ENCODE measurements at regions not wholly inside any gene's neighbourhood (a gene's known extent, or its start where the extent isn't known, plus 50 kb on each side); places are given as distances from the start of the nearest gene placed in this dataset.

DNA sequence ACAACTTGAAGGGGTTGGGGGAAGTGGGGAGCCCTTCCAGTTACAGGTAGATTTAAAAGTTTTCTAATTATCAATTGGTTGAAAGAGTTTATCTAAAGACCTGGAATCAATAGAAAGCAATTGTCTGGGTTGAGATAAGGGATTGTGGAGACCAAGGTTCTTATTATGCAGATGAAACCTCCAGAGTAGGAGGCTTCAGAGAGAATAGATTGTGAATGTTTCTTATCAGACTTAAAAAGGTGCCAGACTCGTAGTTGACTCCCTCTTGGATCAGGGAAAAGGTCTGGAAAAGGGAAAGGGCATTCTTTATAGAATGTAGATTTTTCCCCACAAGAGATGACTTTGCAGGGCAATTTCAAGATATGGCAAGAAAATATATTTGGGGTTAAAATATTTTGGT is 100.8 kb downstream of the GADD45G start:
- TF ChIP-seq EP300 (IDR thresholded peaks at IDR 0.05; ENCODE audit: borderline replicate concordance in 1 of 2, low read depth in 1 of 2, low read length in 1 of 2) (no peak), TEAD4 (IDR thresholded peaks at IDR 0.05; ENCODE audit: borderline replicate concordance, insufficient read depth) (no peak), RXRA (IDR thresholded peaks at IDR 0.05; ENCODE audit: borderline replicate concordance, low read depth) (no peak), FOXM1 (IDR thresholded peaks at IDR 0.05; ENCODE audit: low read depth) (no peak)
- TF ChIP-seq, protein P1, sequence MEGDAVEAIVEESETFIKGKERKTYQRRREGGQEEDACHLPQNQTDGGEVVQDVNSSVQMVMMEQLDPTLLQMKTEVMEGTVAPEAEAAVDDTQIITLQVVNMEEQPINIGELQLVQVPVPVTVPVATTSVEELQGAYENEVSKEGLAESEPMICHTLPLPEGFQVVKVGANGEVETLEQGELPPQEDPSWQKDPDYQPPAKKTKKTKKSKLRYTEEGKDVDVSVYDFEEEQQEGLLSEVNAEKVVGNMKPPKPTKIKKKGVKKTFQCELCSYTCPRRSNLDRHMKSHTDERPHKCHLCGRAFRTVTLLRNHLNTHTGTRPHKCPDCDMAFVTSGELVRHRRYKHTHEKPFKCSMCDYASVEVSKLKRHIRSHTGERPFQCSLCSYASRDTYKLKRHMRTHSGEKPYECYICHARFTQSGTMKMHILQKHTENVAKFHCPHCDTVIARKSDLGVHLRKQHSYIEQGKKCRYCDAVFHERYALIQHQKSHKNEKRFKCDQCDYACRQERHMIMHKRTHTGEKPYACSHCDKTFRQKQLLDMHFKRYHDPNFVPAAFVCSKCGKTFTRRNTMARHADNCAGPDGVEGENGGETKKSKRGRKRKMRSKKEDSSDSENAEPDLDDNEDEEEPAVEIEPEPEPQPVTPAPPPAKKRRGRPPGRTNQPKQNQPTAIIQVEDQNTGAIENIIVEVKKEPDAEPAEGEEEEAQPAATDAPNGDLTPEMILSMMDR (IDR thresholded peaks at IDR 0.05): no peak
- TF ChIP-seq, protein P2, sequence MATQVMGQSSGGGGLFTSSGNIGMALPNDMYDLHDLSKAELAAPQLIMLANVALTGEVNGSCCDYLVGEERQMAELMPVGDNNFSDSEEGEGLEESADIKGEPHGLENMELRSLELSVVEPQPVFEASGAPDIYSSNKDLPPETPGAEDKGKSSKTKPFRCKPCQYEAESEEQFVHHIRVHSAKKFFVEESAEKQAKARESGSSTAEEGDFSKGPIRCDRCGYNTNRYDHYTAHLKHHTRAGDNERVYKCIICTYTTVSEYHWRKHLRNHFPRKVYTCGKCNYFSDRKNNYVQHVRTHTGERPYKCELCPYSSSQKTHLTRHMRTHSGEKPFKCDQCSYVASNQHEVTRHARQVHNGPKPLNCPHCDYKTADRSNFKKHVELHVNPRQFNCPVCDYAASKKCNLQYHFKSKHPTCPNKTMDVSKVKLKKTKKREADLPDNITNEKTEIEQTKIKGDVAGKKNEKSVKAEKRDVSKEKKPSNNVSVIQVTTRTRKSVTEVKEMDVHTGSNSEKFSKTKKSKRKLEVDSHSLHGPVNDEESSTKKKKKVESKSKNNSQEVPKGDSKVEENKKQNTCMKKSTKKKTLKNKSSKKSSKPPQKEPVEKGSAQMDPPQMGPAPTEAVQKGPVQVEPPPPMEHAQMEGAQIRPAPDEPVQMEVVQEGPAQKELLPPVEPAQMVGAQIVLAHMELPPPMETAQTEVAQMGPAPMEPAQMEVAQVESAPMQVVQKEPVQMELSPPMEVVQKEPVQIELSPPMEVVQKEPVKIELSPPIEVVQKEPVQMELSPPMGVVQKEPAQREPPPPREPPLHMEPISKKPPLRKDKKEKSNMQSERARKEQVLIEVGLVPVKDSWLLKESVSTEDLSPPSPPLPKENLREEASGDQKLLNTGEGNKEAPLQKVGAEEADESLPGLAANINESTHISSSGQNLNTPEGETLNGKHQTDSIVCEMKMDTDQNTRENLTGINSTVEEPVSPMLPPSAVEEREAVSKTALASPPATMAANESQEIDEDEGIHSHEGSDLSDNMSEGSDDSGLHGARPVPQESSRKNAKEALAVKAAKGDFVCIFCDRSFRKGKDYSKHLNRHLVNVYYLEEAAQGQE (IDR thresholded peaks at IDR 0.05; ENCODE audit: low read depth, low read length): no peak
- TF ChIP-seq, protein P3, sequence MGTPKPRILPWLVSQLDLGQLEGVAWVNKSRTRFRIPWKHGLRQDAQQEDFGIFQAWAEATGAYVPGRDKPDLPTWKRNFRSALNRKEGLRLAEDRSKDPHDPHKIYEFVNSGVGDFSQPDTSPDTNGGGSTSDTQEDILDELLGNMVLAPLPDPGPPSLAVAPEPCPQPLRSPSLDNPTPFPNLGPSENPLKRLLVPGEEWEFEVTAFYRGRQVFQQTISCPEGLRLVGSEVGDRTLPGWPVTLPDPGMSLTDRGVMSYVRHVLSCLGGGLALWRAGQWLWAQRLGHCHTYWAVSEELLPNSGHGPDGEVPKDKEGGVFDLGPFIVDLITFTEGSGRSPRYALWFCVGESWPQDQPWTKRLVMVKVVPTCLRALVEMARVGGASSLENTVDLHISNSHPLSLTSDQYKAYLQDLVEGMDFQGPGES (IDR thresholded peaks at IDR 0.05; ENCODE audit: low read depth, low read length): no peak

Data from SK-N-SH (cell line).